Neural cell (in vitro differentiated cells): ENCODE measurements at regions not wholly inside any gene's neighbourhood (a gene's known extent, or its start where the extent isn't known, plus 50 kb on each side); places are given as distances from the start of the nearest gene placed in this dataset.

Source experiments
- H2AFZ ChIP-seq: fragments of 200-600, 300-800 bp; sonication (generic), shearing (Covaris generic); 2 replicates; pipeline ENCODE4 v1.6.0; 2014; ENCODE audit warnings: low read depth, mild to moderate bottlenecking, antibody characterized with exemption, low read length, moderate library complexity
- H3F3A ChIP-seq: fragments of 200-600 bp; shearing (Covaris generic); 2 replicates; pipeline ENCODE4 v1.6.1; 2016; ENCODE audit warnings: mild to moderate bottlenecking, moderate library complexity, mixed read lengths, antibody characterized with exemption, low read length; ENCODE audit not compliant: insufficient read depth, poor library complexity, severe bottlenecking
- H3K27ac ChIP-seq: fragments of 200-600, 300-800 bp; sonication (generic), shearing (Covaris generic); 2 replicates; pipeline ENCODE4 v1.5.1; 2014; ENCODE audit warnings: mild to moderate bottlenecking, low read length, moderate library complexity
- H3K27me3 ChIP-seq: fragments of 300-800, 200-600 bp; sonication (generic), shearing (Covaris generic); 2 replicates; pipeline ENCODE4 v1.6.0; 2014; ENCODE audit warnings: mild to moderate bottlenecking, low read depth, low read length, moderate library complexity; ENCODE audit not compliant: insufficient read depth
- H3K36me3 ChIP-seq: fragments of 300-800, 200-600 bp; sonication (generic), shearing (Covaris generic); 2 replicates; pipeline ENCODE4 v1.5.1; 2014; ENCODE audit warnings: mild to moderate bottlenecking, antibody characterized with exemption, low read length, moderate library complexity; ENCODE audit not compliant: insufficient read depth
- H3K4me2 ChIP-seq: fragments of 300-800, 200-600 bp; sonication (generic), shearing (Covaris generic); 2 replicates; pipeline ENCODE4 v1.6.0; 2014; ENCODE audit warnings: mild to moderate bottlenecking, low read length
- H3K4me3 ChIP-seq: fragments of 300-800, 200-600 bp; sonication (generic), shearing (Covaris generic); 2 replicates; pipeline ENCODE4 v1.5.1; 2014; ENCODE audit warnings: mild to moderate bottlenecking, low read length, moderate library complexity
- H3K79me2 ChIP-seq: fragments of 200-600 bp; shearing (Covaris generic); replicated peaks from 2 replicates; pipeline ENCODE4 v1.6.0; 2014; ENCODE audit warnings: mild to moderate bottlenecking, low read length, moderate library complexity; ENCODE audit not compliant: insufficient read depth
- H3K9ac ChIP-seq: fragments of 300-800, 200-600 bp; sonication (generic), shearing (Covaris generic); 2 replicates; pipeline ENCODE4 v1.6.1; 2016; ENCODE audit warnings: mild to moderate bottlenecking, low read length, mixed read lengths
- H3K9me2 ChIP-seq: fragments of 200-600 bp; shearing (Covaris generic); 2 replicates; pipeline ENCODE4 v1.6.1; 2016; ENCODE audit warnings: mild to moderate bottlenecking, low read length, mixed read lengths; ENCODE audit not compliant: insufficient read depth
- H3K9me3 ChIP-seq: fragments of 200-600, 300-800 bp; sonication (generic), shearing (Covaris generic); 2 replicates; pipeline ENCODE4 v1.6.1; 2016; ENCODE audit warnings: mild to moderate bottlenecking, mixed run types, low read length, moderate library complexity, mixed read lengths
- H4K20me1 ChIP-seq: fragments of 200-600 bp; shearing (Covaris generic); 2 replicates; pipeline ENCODE4 v1.6.1; 2016; ENCODE audit warnings: mild to moderate bottlenecking, mixed run types; ENCODE audit not compliant: insufficient read depth
- EP300 ChIP-seq: fragments of 450-650 bp; conservative IDR thresholded peaks from 2 replicates; pipeline ENCODE4 v1.6.1; 2014; ENCODE audit warnings: antibody characterized with exemption, mild to moderate bottlenecking, moderate library complexity; ENCODE audit not compliant: poor library complexity, severe bottlenecking
- EZH2 ChIP-seq: fragments of 200-600, 300-800 bp; shearing (Covaris generic), sonication (generic); IDR thresholded peaks from 2 replicates; pipeline ENCODE4 v1.6.1; 2014; ENCODE audit warnings: antibody characterized with exemption, low read length, borderline replicate concordance, mild to moderate bottlenecking; ENCODE audit not compliant: insufficient read depth, poor library complexity, severe bottlenecking
- MXI1 ChIP-seq: fragments of 450-650 bp; conservative IDR thresholded peaks from 2 replicates; pipeline ENCODE4 v1.6.1; 2014; ENCODE audit warnings: antibody characterized with exemption, mild to moderate bottlenecking; ENCODE audit not compliant: poor library complexity, severe bottlenecking
- POLR2AphosphoS5 ChIP-seq: IDR thresholded peaks from 2 replicates; pipeline ENCODE4 v1.6.1; 2012
- RAD21 ChIP-seq: fragments of 450-650 bp; conservative IDR thresholded peaks from 2 replicates; pipeline ENCODE4 v1.6.1; 2014; ENCODE audit warnings: antibody characterized with exemption, mild to moderate bottlenecking, moderate library complexity
- SMC3 ChIP-seq: fragments of 450-650 bp; conservative IDR thresholded peaks from 2 replicates; pipeline ENCODE4 v1.6.1; 2014; ENCODE audit warnings: antibody characterized with exemption, mild to moderate bottlenecking, moderate library complexity; ENCODE audit not compliant: poor library complexity
- TAF1 ChIP-seq: IDR thresholded peaks from 2 replicates; pipeline ENCODE4 v1.6.1; 2012; ENCODE audit warnings: low read depth
- TF ChIP-seq, protein P1 (sequence below): fragments of 450-650 bp; IDR thresholded peaks from 2 replicates; pipeline ENCODE4 v1.5.1; 2014; ENCODE audit warnings: antibody characterized with exemption, mild to moderate bottlenecking, moderate library complexity; ENCODE audit not compliant: poor library complexity, severe bottlenecking
- TF ChIP-seq, protein P2 (sequence below): IDR thresholded peaks from 2 replicates; pipeline ENCODE4 v1.6.1; 2012; ENCODE audit warnings: borderline replicate concordance

DNA sequence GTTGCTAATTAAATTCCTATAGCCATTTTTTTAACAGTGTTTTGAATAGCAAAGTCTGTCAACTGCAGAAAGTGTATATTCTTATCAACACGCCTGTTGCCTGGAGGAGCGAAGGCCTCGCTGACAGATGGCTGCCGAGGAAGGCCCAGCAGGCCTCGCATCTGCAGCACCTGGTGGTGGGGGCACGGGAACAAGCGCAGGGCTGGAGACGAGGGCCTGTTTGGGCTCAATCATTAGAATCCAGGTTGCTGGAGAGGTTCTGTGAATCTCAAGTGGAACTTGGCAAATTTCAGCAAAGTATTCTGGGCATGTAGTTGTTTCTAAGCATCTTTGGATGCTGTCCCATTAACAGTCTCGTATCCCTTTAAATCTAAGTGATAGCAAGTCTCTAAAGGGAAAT, 66.1 kb upstream of the FAM204A start:
- Histone ChIP-seq H2AFZ (no peak overlapping the region), H3K9ac (no peak overlapping the region), H3K9me3 (no peaks in the 10 kb centered on the region), H3K27ac (no peak overlapping the region), H3K36me3 (no peaks in the 10 kb centered on the region), H4K20me1 (no peaks in the 10 kb centered on the region), H3K27me3 (no peaks in the 10 kb centered on the region), H3K79me2 (no peaks in the 10 kb centered on the region), H3K9me2 (no peaks in the 10 kb centered on the region), H3K4me3 (no peak overlapping the region), H3F3A (no peaks in the 10 kb centered on the region), H3K4me2 (no peak overlapping the region)
- TF ChIP-seq, protein P1, sequence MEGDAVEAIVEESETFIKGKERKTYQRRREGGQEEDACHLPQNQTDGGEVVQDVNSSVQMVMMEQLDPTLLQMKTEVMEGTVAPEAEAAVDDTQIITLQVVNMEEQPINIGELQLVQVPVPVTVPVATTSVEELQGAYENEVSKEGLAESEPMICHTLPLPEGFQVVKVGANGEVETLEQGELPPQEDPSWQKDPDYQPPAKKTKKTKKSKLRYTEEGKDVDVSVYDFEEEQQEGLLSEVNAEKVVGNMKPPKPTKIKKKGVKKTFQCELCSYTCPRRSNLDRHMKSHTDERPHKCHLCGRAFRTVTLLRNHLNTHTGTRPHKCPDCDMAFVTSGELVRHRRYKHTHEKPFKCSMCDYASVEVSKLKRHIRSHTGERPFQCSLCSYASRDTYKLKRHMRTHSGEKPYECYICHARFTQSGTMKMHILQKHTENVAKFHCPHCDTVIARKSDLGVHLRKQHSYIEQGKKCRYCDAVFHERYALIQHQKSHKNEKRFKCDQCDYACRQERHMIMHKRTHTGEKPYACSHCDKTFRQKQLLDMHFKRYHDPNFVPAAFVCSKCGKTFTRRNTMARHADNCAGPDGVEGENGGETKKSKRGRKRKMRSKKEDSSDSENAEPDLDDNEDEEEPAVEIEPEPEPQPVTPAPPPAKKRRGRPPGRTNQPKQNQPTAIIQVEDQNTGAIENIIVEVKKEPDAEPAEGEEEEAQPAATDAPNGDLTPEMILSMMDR, result no peak
- TF ChIP-seq SMC3, result no peak

- Histone ChIP-seq H3K79me2 (no peaks in the 10 kb centered on the region), H3F3A (no peaks in the 10 kb centered on the region), H3K4me3 (no peak overlapping the region), H3K9me2 (no peaks in the 10 kb centered on the region), H2AFZ (no peak overlapping the region), H3K27ac (no peak overlapping the region), H3K27me3 (no peaks in the 10 kb centered on the region), H3K4me2 (no peak overlapping the region), H3K9me3 (no peaks in the 10 kb centered on the region), H4K20me1 (no peaks in the 10 kb centered on the region), H3K36me3 (no peaks in the 10 kb centered on the region), H3K9ac (no peak overlapping the region)
- TF ChIP-seq, protein P2, sequence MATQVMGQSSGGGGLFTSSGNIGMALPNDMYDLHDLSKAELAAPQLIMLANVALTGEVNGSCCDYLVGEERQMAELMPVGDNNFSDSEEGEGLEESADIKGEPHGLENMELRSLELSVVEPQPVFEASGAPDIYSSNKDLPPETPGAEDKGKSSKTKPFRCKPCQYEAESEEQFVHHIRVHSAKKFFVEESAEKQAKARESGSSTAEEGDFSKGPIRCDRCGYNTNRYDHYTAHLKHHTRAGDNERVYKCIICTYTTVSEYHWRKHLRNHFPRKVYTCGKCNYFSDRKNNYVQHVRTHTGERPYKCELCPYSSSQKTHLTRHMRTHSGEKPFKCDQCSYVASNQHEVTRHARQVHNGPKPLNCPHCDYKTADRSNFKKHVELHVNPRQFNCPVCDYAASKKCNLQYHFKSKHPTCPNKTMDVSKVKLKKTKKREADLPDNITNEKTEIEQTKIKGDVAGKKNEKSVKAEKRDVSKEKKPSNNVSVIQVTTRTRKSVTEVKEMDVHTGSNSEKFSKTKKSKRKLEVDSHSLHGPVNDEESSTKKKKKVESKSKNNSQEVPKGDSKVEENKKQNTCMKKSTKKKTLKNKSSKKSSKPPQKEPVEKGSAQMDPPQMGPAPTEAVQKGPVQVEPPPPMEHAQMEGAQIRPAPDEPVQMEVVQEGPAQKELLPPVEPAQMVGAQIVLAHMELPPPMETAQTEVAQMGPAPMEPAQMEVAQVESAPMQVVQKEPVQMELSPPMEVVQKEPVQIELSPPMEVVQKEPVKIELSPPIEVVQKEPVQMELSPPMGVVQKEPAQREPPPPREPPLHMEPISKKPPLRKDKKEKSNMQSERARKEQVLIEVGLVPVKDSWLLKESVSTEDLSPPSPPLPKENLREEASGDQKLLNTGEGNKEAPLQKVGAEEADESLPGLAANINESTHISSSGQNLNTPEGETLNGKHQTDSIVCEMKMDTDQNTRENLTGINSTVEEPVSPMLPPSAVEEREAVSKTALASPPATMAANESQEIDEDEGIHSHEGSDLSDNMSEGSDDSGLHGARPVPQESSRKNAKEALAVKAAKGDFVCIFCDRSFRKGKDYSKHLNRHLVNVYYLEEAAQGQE, result no peak
- no peak for TF ChIP-seq EP300
- TF ChIP-seq RAD21, result no peak
- TF ChIP-seq MXI1, result no peak
- no peak for TF ChIP-seq TAF1
- TF ChIP-seq, protein P1, result no peak
- no peak for TF ChIP-seq SMC3
- no peak for TF ChIP-seq EZH2
- no peak for TF ChIP-seq POLR2AphosphoS5
Observed at GRCh38 chr10:118407777-118408176, 65.7 kb upstream of the FAM204A start.
